Epithelial cell of prostate (primary cell): ENCODE measurements at regions not wholly inside any gene's neighbourhood (a gene's known extent, or its start where the extent isn't known, plus 50 kb on each side); places are given as distances from the start of the nearest gene placed in this dataset.
A peak's percentile ranks its signal among the peaks of the same experiment; 100 is the strongest.
"Not testable (repeated sequence)": the region's sequence is repeated elsewhere in the genome, so short reads cannot be mapped to it uniquely, and the experiment has no call there.

Experiments
- DNase-seq: peaks from one replicate; pipeline ENCODE4 v3.0.0-alpha.2; 2011; ENCODE audit warnings: low read depth, low spot score
- H3K27ac ChIP-seq: fragments of 450-650 bp; 2 replicates; pipeline ENCODE4 v1.5.1; 2017; ENCODE audit warnings: mild to moderate bottlenecking

- H3K27ac ChIP-seq = no peak overlapping the region
- no peak for DNase-seq
Measured at GRCh38 chr4:29326004-29326403, 1394.2 kb upstream of the PCDH7 start.

DNA sequence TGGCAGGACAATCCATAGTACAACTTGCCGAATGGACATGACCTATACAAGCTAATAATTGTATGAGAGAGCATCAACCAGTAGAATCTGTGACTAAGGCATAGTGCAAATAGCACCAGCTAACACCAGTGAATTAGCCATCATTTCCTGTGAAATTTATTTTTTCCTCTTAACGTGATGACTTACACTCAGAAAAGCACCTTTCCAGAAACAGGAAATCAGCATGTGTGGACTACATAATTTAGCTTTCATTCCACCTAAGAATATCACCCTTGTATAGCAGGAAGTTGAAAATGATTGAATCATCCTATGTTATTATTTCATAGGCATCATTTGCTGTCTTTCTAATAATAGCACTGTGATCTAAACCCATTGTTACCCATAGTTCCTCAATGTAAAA, 1393.4 kb upstream of the PCDH7 start:
- DNase-seq = no peak
- H3K27ac ChIP-seq = peak overlapping the region; percentile 9

DNA sequence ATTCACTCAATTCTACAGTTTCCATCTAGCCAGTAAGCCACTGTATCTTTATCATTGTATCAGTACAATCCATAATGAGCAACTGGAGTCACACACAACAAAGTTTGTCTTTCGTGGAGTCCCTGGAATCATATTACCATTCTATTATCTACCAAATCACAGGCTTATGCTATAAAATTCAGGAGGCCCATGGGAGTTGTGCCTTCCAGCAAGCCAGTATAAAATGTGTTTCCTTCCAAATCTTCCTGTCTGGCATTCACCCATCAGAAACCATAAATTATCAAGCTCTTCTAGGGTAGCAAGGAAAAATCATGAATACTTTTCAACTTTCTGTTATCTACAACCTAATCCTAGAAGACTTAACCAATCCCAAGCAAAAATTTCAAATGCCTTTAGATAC, 1383.3 kb upstream of the PCDH7 start:
- H3K27ac ChIP-seq = no peak overlapping the region
- DNase-seq = no peak

- no peak overlapping the region for H3K27ac ChIP-seq
- DNase-seq = no peak
Measured at GRCh38 chr4:29372971-29373370, 1347.2 kb upstream of the PCDH7 start.

GRCh38 chr4:29375716-29376115, 1344.5 kb upstream of the PCDH7 start:
- no peak for DNase-seq
- no peak overlapping the region for H3K27ac ChIP-seq

GRCh38 chr4:29378237-29378636, 1341.9 kb upstream of the PCDH7 start:
- not testable (repeated sequence) for H3K27ac ChIP-seq, DNase-seq

- H3K27ac ChIP-seq = no peak overlapping the region
- DNase-seq = no peak
Measured at GRCh38 chr4:29390921-29391320, 1329.2 kb upstream of the PCDH7 start.

DNA sequence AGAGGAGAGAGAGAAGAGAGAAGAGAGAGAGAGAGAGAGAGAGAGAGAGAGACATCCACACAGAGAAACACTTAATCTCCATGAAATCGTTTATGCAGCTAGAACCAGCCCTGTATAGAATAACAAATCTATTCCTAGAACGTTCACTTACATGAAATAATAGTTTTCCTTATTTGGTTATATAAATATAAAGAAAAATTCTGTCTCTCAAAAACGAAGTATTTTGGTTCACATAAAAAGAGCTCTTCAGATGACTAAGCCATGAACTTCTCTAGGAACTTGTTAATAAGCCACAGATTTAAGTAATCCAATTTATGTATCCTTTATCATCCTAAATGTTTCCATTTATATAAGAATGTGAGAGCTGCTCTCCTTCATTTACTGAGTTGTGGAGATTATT, 1315.1 kb upstream of the PCDH7 start:
- DNase-seq = no peak
- no peak overlapping the region for H3K27ac ChIP-seq

GRCh38 chr4:29415771-29416170, 1304.4 kb upstream of the PCDH7 start:
- H3K27ac ChIP-seq = no peak overlapping the region
- no peak for DNase-seq

GRCh38 chr4:29423836-29424721, 1296.1 kb upstream of the PCDH7 start:
- no peak overlapping the region for H3K27ac ChIP-seq
- peak; percentile 10 for DNase-seq

DNA sequence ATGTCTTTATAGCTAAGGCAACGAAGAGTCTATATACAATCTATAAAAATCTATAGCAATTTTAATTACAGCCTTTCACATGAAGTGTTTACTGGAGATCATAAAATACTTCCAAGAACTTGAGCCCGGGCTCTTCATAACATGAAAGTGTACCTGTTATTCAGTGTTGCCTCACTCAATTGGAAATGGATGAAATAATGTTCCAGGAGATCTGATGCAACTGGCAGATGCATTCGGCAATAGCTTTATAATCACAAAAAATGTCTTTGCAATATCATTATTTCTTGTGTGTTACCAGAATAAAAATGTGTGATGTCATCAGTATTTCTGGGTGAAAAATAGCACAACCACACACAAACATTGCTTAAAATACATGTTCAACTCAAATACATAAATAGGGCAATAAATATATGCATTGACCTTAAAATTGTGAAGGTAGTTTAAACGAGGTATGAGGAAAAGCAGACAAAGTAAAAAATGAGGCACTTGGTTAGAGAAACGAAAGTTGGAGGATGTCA, 1266.8 kb upstream of the PCDH7 start:
- no peak for DNase-seq

DNA sequence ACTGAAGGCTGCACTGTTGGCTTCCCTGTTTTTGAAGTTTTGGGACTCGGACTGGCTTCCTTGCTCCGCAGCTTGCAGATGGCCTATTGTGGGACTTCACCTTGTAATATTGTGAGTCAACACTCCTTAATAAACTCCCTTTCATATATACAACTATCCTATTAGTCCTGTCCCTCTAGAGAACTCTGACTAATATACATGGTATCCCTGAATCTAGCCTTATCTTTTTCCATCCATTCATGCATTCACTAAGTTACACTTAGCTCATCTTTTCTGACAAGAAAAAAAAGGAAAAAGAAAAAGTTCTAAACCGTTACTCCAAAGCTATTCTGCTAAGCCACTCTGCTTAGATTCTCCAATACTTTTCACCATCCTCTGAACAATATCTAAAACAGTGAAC, 1260.2 kb upstream of the PCDH7 start:
- no peak for DNase-seq
- no peak overlapping the region for H3K27ac ChIP-seq

More for the DNA sequence above, 1266.8 kb upstream of the PCDH7 start:
- no peak overlapping the region for H3K27ac ChIP-seq

DNA sequence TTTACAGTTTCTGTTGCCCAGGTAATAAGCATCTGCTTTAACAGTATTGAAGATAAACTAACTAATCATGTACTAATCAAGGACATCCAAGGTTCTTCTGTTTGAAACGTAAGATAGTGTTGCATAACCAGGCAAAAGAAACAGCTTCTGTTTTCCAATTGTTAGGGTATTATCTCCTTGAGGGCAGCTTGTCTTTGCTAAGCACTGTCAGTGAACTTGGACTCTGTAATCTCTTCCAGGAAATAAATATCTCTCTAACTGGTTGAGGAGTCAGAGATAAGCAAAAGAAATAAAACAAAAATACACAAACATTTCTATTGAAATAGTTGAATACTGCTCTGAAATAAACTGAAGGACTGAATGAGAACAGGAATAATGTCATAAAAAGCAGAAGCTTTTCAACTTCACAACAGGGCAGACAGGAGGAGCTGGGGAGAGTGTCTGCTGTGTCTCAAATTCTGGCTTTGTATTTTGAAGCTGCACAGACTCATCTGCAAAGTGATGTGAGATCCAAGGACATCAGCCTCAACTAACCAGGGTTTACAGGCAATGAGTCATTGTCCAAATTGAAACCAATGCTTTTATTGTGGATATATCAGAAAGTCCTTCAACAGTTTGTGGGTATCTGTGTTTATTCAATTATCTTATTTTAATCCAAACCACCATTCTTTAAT, 1253.0 kb upstream of the PCDH7 start:
- DNase-seq = no peak
- H3K27ac ChIP-seq = no peak overlapping the region
